B cell (primary cell): ENCODE measurements at regions not wholly inside any gene's neighbourhood (a gene's known extent, or its start where the extent isn't known, plus 50 kb on each side); places are given as distances from the start of the nearest gene placed in this dataset.
"Not testable (repeated sequence)": the region's sequence is repeated elsewhere in the genome, so short reads cannot be mapped to it uniquely, and the experiment has no call there.

ENCODE experiments used
- EZH2 ChIP-seq: IDR thresholded peaks from 2 replicates; pipeline ENCODE4 v1.6.1; 2012; ENCODE audit warnings: borderline replicate concordance, low read depth, mild to moderate bottlenecking, moderate library complexity, low read length; ENCODE audit not compliant: insufficient read depth, poor library complexity, severe bottlenecking
- TF ChIP-seq, protein P1 (sequence below): fragments of 200-600 bp; IDR thresholded peaks from one replicate; pipeline ENCODE4 v1.8.0; 2022; ENCODE audit warnings: antibody characterized with exemption, mild to moderate bottlenecking

DNA sequence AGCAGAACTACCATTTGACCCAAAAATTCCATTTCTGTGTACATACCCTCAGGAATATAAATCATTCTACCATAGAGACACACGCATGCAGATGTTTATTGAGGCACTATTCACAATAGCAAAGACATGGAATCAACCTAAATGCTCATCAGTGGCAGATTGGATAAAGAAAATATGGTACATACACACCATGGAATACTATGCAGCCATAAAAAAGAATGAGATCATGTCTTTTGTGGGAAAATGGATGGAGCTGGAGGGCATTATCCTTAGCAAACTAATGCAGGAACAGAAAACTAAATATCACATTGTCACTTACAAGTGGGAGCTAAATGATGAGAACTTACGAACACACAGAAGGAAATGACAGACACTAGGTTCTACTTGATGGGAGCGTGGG lies 112.3 kb downstream of the CAAP1 start:
- TF ChIP-seq, protein P1, sequence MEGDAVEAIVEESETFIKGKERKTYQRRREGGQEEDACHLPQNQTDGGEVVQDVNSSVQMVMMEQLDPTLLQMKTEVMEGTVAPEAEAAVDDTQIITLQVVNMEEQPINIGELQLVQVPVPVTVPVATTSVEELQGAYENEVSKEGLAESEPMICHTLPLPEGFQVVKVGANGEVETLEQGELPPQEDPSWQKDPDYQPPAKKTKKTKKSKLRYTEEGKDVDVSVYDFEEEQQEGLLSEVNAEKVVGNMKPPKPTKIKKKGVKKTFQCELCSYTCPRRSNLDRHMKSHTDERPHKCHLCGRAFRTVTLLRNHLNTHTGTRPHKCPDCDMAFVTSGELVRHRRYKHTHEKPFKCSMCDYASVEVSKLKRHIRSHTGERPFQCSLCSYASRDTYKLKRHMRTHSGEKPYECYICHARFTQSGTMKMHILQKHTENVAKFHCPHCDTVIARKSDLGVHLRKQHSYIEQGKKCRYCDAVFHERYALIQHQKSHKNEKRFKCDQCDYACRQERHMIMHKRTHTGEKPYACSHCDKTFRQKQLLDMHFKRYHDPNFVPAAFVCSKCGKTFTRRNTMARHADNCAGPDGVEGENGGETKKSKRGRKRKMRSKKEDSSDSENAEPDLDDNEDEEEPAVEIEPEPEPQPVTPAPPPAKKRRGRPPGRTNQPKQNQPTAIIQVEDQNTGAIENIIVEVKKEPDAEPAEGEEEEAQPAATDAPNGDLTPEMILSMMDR = not testable (repeated sequence)
- TF ChIP-seq EZH2 = not testable (repeated sequence)
